ENCODE measurements at regions not wholly inside any gene's neighbourhood (a gene's known extent, or its start where the extent isn't known, plus 50 kb on each side); places are given as distances from the start of the nearest gene placed in this dataset.

- peaks cover 11% of the 10 kb centered on the region for H3K4me1 ChIP-seq
Observed at GRCh38 chr11:123247496-123247799, 52.4 kb upstream of the CLMP start.

GRCh38 chr11:123246749-123247495 is 51.9 kb upstream of the CLMP start:
- Histone ChIP-seq H3K27me3 (no peaks in the 10 kb centered on the region), H3K4me3 (peak overlapping the region; percentile 30), H3K4me1 (peaks cover 16% of the 10 kb centered on the region), H3K36me3 (no peaks in the 10 kb centered on the region), H3K27ac (no peak overlapping the region), H3K9me3 (replicated peaks) (no peaks in the 10 kb centered on the region)
- DNase-seq, result peak; percentile 67 to 80

More at GRCh38 chr11:123247496-123247799, 52.4 kb upstream of the CLMP start:
- no peak overlapping the region for H3K27ac ChIP-seq
- H3K9me3 ChIP-seq (replicated peaks), result no peaks in the 10 kb centered on the region
- DNase-seq, result no peak
- no peaks in the 10 kb centered on the region for H3K27me3 ChIP-seq
- H3K36me3 ChIP-seq, result no peaks in the 10 kb centered on the region
- peak overlapping the region; percentile 30 for H3K4me3 ChIP-seq

DNA sequence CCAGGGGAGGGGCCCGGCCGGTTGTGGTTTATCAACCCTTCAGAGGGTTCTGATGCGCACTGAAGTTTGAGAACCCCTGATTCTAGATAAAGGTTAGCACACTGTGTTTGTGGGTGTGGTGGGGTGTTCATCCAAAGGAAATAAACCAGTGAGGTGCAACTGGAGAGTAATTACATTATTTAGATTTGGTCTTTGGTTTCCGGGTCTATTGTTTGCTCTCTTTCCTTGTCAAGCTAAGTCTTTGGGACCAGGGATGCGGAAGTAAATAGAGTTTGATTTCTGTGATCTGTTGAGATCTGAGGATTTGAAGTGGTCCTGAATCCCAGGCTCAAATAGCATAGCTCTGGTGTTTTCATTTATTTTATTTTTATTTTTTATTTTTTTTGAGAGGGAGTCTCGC is 50.5 kb upstream of the CLMP start:
- Histone ChIP-seq H3K4me3 (no peak overlapping the region), H3K27me3 (no peaks in the 10 kb centered on the region), H3K4me1 (peaks cover 18% of the 10 kb centered on the region), H3K27ac (no peak overlapping the region), H3K9me3 (replicated peaks) (no peaks in the 10 kb centered on the region; the same call in 1 of the 2 replicates), H3K36me3 (no peaks in the 10 kb centered on the region)
- DNase-seq, result no peak

All from SJCRH30 (cell line).